PC-9 (cell line): ENCODE measurements at regions not wholly inside any gene's neighbourhood (a gene's known extent, or its start where the extent isn't known, plus 50 kb on each side); places are given as distances from the start of the nearest gene placed in this dataset.

Experiments used
- BruUV-seq: library from RNA; stranded (reverse); fragments of 400-500 nt; replicated peaks from 2 replicates; lab custom pipeline; 2021; lab: Mats Ljungman, UMichigan
- CTCF ChIA-PET: fragments of 300-600 bp; sonication (Branson Sonifier 250); formaldehyde crosslinking; loops from one replicate; lab custom pipeline; 2022; ENCODE audit warnings: antibody characterized with exemption; lab: Charles Lee
- POLR2A ChIA-PET: fragments of 300-600 bp; sonication (Branson Sonifier 250); formaldehyde crosslinking; loops from one replicate; lab custom pipeline; 2022; ENCODE audit warnings: antibody characterized with exemption; ENCODE audit not compliant: unreplicated experiment; lab: Charles Lee
- DNase-seq, 2 experiments: peaks; one replicate each; pipeline versions ENCODE4 v3.0.0 to v3.0.0-alpha.2; 2015 to 2022; ENCODE audit warnings: mixed read lengths in 1 of 2
- H2AFZ ChIP-seq: fragments of 200-600 bp; sonication (generic); 2 replicates; pipeline ENCODE4 v1.8.1; 2017; ENCODE audit warnings: antibody characterized with exemption
- H3F3A ChIP-seq: fragments of 200-600 bp; sonication (generic); 2 replicates; pipeline ENCODE4 v1.8.1; 2017; ENCODE audit warnings: antibody characterized with exemption, mild to moderate bottlenecking, low read depth; ENCODE audit not compliant: insufficient read depth
- H3K27ac ChIP-seq: fragments of 200-600 bp; sonication (generic); 2 replicates; pipeline ENCODE4 v1.6.1; 2016; ENCODE audit warnings: mixed run types
- H3K27me3 ChIP-seq: fragments of 200-600 bp; sonication (generic); 2 replicates; pipeline ENCODE4 v1.6.1; 2016; ENCODE audit warnings: low read depth, mixed run types; ENCODE audit not compliant: insufficient read depth
- H3K36me3 ChIP-seq: fragments of 200-600 bp; sonication (generic); 2 replicates; pipeline ENCODE4 v1.6.1; 2016; ENCODE audit warnings: low read depth, mixed run types
- H3K4me1 ChIP-seq: fragments of 200-600 bp; sonication (generic); replicated peaks from 2 replicates; pipeline ENCODE4 v1.6.1; 2016; ENCODE audit warnings: mixed run types; ENCODE audit not compliant: insufficient read depth
- H3K4me2 ChIP-seq: fragments of 200-600 bp; sonication (generic); 2 replicates; pipeline ENCODE4 v1.6.1; 2017; ENCODE audit warnings: mixed run types
- H3K4me3 ChIP-seq: fragments of 200-600 bp; sonication (generic); 2 replicates; pipeline ENCODE4 v1.6.1; 2016; ENCODE audit warnings: mixed run types
- H3K79me2 ChIP-seq: fragments of 200-600 bp; sonication (generic); 2 replicates; pipeline ENCODE4 v1.6.1; 2017; ENCODE audit warnings: low read depth, mixed run types
- H3K9me2 ChIP-seq: fragments of 200-600 bp; sonication (generic); 2 replicates; pipeline ENCODE4 v1.8.1; 2017; ENCODE audit warnings: mild to moderate bottlenecking; ENCODE audit not compliant: insufficient read depth
- H3K9me3 ChIP-seq: fragments of 200-600 bp; sonication (generic); 2 replicates; pipeline ENCODE4 v1.8.1; 2016; ENCODE audit warnings: low read depth; ENCODE audit not compliant: insufficient read depth
- H4K20me1 ChIP-seq: fragments of 200-600 bp; sonication (generic); 2 replicates; pipeline ENCODE4 v1.8.1; 2017; ENCODE audit not compliant: insufficient read depth
- EZH2 ChIP-seq: fragments of 200-600 bp; sonication (generic); IDR thresholded peaks from 2 replicates; pipeline ENCODE4 v1.8.0; 2017; ENCODE audit warnings: antibody characterized with exemption, low read depth
- intact Hi-C: fragments of 100-400 bp; cut with micrococcal nuclease; formaldehyde crosslinking; loops from one replicate; pipeline ENCODE4 v1.10.0; 2022; ENCODE audit not compliant: unreplicated experiment
- TF ChIP-seq, protein P1 (sequence below): fragments of 200-600 bp; sonication (generic); conservative IDR thresholded peaks from 2 replicates; pipeline ENCODE4 v1.6.1; 2017; ENCODE audit warnings: mixed run types, antibody characterized with exemption, mild to moderate bottlenecking, moderate library complexity

DNA sequence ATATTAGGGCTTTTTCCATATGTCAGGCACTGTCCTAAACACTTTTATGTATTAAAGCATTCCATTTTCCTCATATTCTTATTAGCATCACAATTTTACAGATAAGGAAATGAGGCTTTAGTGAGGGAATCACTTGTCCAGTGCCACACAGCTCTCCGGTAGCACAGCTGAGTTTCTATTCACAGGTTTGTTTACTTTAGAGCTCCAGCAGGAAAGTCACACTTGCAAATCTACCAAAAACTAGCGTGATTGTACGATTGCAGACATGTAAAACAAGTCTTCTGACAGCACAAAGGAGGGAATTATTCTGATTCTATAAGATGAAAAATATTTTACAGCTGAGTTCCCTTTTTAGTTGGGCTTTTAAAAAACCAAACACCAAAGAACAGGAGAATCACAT, 472.1 kb downstream of the TMA16 start:
- no peak for DNase-seq

DNA sequence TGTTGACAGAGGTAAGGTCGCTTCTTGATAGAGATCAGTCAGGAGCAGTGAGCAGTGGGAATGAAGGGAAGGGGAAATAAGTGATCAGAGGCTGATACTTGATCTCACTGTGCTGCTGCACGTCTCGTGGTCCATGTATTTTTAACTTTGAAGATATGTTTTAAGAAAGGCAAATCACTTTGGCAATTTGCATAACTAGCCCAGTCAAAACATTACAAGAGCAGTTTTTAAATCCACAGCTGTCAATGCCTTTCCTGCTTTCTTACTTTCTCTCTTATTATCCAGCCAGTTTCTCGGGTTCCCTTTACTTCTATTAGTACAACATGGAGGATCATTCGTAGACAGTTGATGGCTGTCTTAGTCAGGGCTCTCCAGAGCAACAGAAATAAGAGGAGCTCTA, 472.8 kb downstream of the TMA16 start:
- Histone ChIP-seq H3K9me2 (no peaks in the 10 kb centered on the region), H4K20me1 (no peaks in the 10 kb centered on the region), H3K4me3 (no peak overlapping the region), H3F3A (no peaks in the 10 kb centered on the region), H3K36me3 (no peaks in the 10 kb centered on the region), H3K79me2 (no peaks in the 10 kb centered on the region), H3K27ac (no peak overlapping the region), H2AFZ (no peak overlapping the region), H3K9me3 (no peaks in the 10 kb centered on the region), H3K4me2 (no peak overlapping the region), H3K27me3 (no peaks in the 10 kb centered on the region), H3K4me1 (no peaks in the 10 kb centered on the region)
- POLR2A ChIA-PET, result no interaction called here
- TF ChIP-seq, protein P1, sequence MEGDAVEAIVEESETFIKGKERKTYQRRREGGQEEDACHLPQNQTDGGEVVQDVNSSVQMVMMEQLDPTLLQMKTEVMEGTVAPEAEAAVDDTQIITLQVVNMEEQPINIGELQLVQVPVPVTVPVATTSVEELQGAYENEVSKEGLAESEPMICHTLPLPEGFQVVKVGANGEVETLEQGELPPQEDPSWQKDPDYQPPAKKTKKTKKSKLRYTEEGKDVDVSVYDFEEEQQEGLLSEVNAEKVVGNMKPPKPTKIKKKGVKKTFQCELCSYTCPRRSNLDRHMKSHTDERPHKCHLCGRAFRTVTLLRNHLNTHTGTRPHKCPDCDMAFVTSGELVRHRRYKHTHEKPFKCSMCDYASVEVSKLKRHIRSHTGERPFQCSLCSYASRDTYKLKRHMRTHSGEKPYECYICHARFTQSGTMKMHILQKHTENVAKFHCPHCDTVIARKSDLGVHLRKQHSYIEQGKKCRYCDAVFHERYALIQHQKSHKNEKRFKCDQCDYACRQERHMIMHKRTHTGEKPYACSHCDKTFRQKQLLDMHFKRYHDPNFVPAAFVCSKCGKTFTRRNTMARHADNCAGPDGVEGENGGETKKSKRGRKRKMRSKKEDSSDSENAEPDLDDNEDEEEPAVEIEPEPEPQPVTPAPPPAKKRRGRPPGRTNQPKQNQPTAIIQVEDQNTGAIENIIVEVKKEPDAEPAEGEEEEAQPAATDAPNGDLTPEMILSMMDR, result no peak
- TF ChIP-seq EZH2, result no peak
- intact Hi-C loops, result no loop called here
- CTCF ChIA-PET, result no interaction called here
- DNase-seq, result no peak
- no TSS peak for BruUV-seq

More for the DNA sequence above, 472.1 kb downstream of the TMA16 start:
- Histone ChIP-seq H3K9me3 (no peaks in the 10 kb centered on the region), H3K79me2 (no peaks in the 10 kb centered on the region), H3K4me3 (no peak overlapping the region), H3K36me3 (no peaks in the 10 kb centered on the region), H3K9me2 (no peaks in the 10 kb centered on the region), H3K4me2 (no peak overlapping the region), H4K20me1 (no peaks in the 10 kb centered on the region), H2AFZ (no peak overlapping the region), H3K4me1 (no peaks in the 10 kb centered on the region), H3F3A (no peaks in the 10 kb centered on the region), H3K27me3 (no peaks in the 10 kb centered on the region), H3K27ac (no peak overlapping the region)
- ChIA-PET CTCF (no interaction called here), POLR2A (no interaction called here)
- BruUV-seq, result no TSS peak
- TF ChIP-seq, protein P1, result no peak
- no peak for TF ChIP-seq EZH2
- intact Hi-C loops, result no loop called here

DNA sequence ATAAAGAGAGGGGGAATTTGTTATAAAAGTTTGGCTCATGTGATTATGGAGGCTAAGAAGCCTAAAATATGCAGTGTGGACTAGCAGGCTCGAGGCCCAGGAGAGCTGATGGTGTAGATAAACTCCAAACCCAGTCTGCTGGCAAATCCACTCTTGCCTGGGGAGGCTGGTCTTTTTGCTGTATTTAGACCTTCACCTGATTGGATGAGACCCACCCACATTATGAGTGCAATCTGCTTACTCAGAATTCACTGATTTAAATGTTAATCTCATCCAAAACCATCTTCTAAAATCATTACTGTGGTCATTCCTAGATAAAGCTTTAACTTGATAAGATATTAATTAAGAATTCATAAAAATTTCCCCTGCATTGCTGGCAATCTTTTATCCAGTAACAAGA, 473.2 kb downstream of the TMA16 start:
- no peak overlapping the region for H2AFZ ChIP-seq
- no TSS peak for BruUV-seq
- no peaks in the 10 kb centered on the region for H3K36me3 ChIP-seq
- no peak overlapping the region for H3K4me2 ChIP-seq
- no peak for TF ChIP-seq EZH2
- TF ChIP-seq, protein P1, result no peak
- H3K4me3 ChIP-seq, result no peak overlapping the region
- no peaks in the 10 kb centered on the region for H4K20me1 ChIP-seq
- no peaks in the 10 kb centered on the region for H3K27me3 ChIP-seq
- H3K27ac ChIP-seq, result no peak overlapping the region
- intact Hi-C loops, result no loop called here
- DNase-seq, result no peak
- ChIA-PET CTCF (no interaction called here), POLR2A (no interaction called here)
- no peaks in the 10 kb centered on the region for H3K9me2 ChIP-seq
- H3K4me1 ChIP-seq, result no peaks in the 10 kb centered on the region
- H3F3A ChIP-seq, result no peaks in the 10 kb centered on the region
- H3K9me3 ChIP-seq, result no peaks in the 10 kb centered on the region
- H3K79me2 ChIP-seq, result no peaks in the 10 kb centered on the region
